HL-60 (cell line): ENCODE measurements at regions not wholly inside any gene's neighbourhood (a gene's known extent, or its start where the extent isn't known, plus 50 kb on each side); places are given as distances from the start of the nearest gene placed in this dataset.

ENCODE experiments used
- POLR2AphosphoS5 ChIP-seq: IDR thresholded peaks from 2 replicates; pipeline ENCODE4 v1.6.1; 2012; ENCODE audit warnings: low read depth
- TF ChIP-seq, protein P1 (sequence below): IDR thresholded peaks from one replicate; pipeline ENCODE4 v1.5.1; 2011; ENCODE audit warnings: low read length, control low read depth, inconsistent platforms; ENCODE audit not compliant: insufficient read depth

- no peak for TF ChIP-seq POLR2AphosphoS5
- TF ChIP-seq, protein P1, sequence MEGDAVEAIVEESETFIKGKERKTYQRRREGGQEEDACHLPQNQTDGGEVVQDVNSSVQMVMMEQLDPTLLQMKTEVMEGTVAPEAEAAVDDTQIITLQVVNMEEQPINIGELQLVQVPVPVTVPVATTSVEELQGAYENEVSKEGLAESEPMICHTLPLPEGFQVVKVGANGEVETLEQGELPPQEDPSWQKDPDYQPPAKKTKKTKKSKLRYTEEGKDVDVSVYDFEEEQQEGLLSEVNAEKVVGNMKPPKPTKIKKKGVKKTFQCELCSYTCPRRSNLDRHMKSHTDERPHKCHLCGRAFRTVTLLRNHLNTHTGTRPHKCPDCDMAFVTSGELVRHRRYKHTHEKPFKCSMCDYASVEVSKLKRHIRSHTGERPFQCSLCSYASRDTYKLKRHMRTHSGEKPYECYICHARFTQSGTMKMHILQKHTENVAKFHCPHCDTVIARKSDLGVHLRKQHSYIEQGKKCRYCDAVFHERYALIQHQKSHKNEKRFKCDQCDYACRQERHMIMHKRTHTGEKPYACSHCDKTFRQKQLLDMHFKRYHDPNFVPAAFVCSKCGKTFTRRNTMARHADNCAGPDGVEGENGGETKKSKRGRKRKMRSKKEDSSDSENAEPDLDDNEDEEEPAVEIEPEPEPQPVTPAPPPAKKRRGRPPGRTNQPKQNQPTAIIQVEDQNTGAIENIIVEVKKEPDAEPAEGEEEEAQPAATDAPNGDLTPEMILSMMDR: no peak
Measured at GRCh38 chr15:47876986-47877385, 159.7 kb downstream of the SEMA6D start.
